ENCODE measurements at regions not wholly inside any gene's neighbourhood (a gene's known extent, or its start where the extent isn't known, plus 50 kb on each side); places are given as distances from the start of the nearest gene placed in this dataset.

- TF ChIP-seq MAZ (IDR thresholded peaks at IDR 0.05; ENCODE audit: borderline replicate concordance, low read depth, low read length), result no peak
- TF ChIP-seq POLR2A (IDR thresholded peaks at IDR 0.05; ENCODE audit: low read length), result no peak
- TF ChIP-seq, protein P1, sequence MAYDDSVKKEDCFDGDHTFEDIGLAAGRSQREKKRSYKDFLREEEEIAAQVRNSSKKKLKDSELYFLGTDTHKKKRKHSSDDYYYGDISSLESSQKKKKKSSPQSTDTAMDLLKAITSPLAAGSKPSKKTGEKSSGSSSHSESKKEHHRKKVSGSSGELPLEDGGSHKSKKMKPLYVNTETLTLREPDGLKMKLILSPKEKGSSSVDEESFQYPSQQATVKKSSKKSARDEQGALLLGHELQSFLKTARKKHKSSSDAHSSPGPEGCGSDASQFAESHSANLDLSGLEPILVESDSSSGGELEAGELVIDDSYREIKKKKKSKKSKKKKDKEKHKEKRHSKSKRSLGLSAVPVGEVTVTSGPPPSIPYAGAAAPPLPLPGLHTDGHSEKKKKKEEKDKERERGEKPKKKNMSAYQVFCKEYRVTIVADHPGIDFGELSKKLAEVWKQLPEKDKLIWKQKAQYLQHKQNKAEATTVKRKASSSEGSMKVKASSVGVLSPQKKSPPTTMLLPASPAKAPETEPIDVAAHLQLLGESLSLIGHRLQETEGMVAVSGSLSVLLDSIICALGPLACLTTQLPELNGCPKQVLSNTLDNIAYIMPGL (CRISPR knock-in tag; IDR thresholded peaks at IDR 0.05; ENCODE audit: borderline replicate concordance), result no peak
- TF ChIP-seq, protein P2, sequence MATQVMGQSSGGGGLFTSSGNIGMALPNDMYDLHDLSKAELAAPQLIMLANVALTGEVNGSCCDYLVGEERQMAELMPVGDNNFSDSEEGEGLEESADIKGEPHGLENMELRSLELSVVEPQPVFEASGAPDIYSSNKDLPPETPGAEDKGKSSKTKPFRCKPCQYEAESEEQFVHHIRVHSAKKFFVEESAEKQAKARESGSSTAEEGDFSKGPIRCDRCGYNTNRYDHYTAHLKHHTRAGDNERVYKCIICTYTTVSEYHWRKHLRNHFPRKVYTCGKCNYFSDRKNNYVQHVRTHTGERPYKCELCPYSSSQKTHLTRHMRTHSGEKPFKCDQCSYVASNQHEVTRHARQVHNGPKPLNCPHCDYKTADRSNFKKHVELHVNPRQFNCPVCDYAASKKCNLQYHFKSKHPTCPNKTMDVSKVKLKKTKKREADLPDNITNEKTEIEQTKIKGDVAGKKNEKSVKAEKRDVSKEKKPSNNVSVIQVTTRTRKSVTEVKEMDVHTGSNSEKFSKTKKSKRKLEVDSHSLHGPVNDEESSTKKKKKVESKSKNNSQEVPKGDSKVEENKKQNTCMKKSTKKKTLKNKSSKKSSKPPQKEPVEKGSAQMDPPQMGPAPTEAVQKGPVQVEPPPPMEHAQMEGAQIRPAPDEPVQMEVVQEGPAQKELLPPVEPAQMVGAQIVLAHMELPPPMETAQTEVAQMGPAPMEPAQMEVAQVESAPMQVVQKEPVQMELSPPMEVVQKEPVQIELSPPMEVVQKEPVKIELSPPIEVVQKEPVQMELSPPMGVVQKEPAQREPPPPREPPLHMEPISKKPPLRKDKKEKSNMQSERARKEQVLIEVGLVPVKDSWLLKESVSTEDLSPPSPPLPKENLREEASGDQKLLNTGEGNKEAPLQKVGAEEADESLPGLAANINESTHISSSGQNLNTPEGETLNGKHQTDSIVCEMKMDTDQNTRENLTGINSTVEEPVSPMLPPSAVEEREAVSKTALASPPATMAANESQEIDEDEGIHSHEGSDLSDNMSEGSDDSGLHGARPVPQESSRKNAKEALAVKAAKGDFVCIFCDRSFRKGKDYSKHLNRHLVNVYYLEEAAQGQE (IDR thresholded peaks at IDR 0.05), result no peak
- no peak for TF ChIP-seq JUN (IDR thresholded peaks at IDR 0.05)
Measured at GRCh38 chr20:60993433-60994044, 258.5 kb upstream of the CDH4 start.
